OCI-LY7 (cell line): ENCODE measurements at regions not wholly inside any gene's neighbourhood (a gene's known extent, or its start where the extent isn't known, plus 50 kb on each side); places are given as distances from the start of the nearest gene placed in this dataset.

Source experiments
- CTCF ChIP-seq: fragments of 200-600 bp; sonication (generic); conservative IDR thresholded peaks from 2 replicates; pipeline ENCODE4 v1.5.1; 2014; ENCODE audit warnings: mild to moderate bottlenecking, antibody characterized with exemption, low read length, moderate library complexity, mixed read lengths
- EZH2phosphoT487 ChIP-seq: fragments of 200-600 bp; sonication (generic); IDR thresholded peaks from 2 replicates; pipeline ENCODE4 v1.6.1; 2018; ENCODE audit warnings: low read depth, borderline replicate concordance, mild to moderate bottlenecking, mixed run types, antibody characterized with exemption, low read length, moderate library complexity, mixed read lengths

- no peak for TF ChIP-seq CTCF
- no peak for TF ChIP-seq EZH2phosphoT487
Observed at GRCh38 chrX:6930307-6930849, 217.1 kb upstream of the STS start.
